Naive B cell (primary cell): ENCODE measurements at regions not wholly inside any gene's neighbourhood (a gene's known extent, or its start where the extent isn't known, plus 50 kb on each side); places are given as distances from the start of the nearest gene placed in this dataset.
"Not testable (repeated sequence)": the region's sequence is repeated elsewhere in the genome, so short reads cannot be mapped to it uniquely, and the experiment has no call there.

Source experiments
- ATAC-seq, 2 donors: fragments of 150-1000 bp; cut with Tn5 transposase; 2 replicates each; pipeline ENCODE4 v1.10.0; 2021; ENCODE audit warnings: low read depth in 2 of 2, mild to moderate bottlenecking in 2 of 2, moderate library complexity in 2 of 2
- DNase-seq: peaks from one replicate; pipeline ENCODE4 v3.0.0; 2022
- H3K27ac Mint-ChIP-seq, 6 donors: one replicate each; pipeline ENCODE4 v1.8.0; 2020 to 2022; ENCODE audit warnings: mild to moderate bottlenecking in 6 of 6, mixed read lengths in 6 of 6, moderate library complexity in 5 of 6, inconsistent platforms in 2 of 6
- H3K27me3 Mint-ChIP-seq, 3 donors: one replicate each; pipeline ENCODE4 v1.8.0; 2021 to 2022; ENCODE audit warnings: mixed read lengths in 3 of 3, mild to moderate bottlenecking in 1 of 3
- H3K36me3 Mint-ChIP-seq, 2 donors: one replicate each; pipeline ENCODE4 v1.8.0; 2020 to 2022; ENCODE audit warnings: mixed read lengths in 2 of 2, inconsistent platforms in 1 of 2, mild to moderate bottlenecking in 1 of 2
- H3K4me1 Mint-ChIP-seq, 3 donors: one replicate each; pipeline ENCODE4 v1.8.0; 2020 to 2022; ENCODE audit warnings: mixed read lengths in 3 of 3, inconsistent platforms in 1 of 3, mild to moderate bottlenecking in 1 of 3, moderate library complexity in 1 of 3
- H3K4me3 Mint-ChIP-seq, 8 donors: one replicate each; pipeline ENCODE4 v1.8.0; 2020 to 2022; ENCODE audit warnings: mild to moderate bottlenecking in 8 of 8, mixed read lengths in 8 of 8, moderate library complexity in 8 of 8, inconsistent platforms in 2 of 8
- H3K9me3 Mint-ChIP-seq, 7 donors: one replicate each; pipeline ENCODE4 v1.8.0; 2020 to 2022; ENCODE audit warnings: mixed read lengths in 7 of 7, mild to moderate bottlenecking in 5 of 7, inconsistent platforms in 2 of 7, moderate library complexity in 1 of 7

- not testable (repeated sequence) for H3K4me1 Mint-ChIP-seq, H3K9me3 Mint-ChIP-seq, H3K27ac Mint-ChIP-seq, H3K4me3 Mint-ChIP-seq, H3K36me3 Mint-ChIP-seq, DNase-seq, ATAC-seq, H3K27me3 Mint-ChIP-seq
These were observed 72.4 kb downstream of the HNRNPD start for GRCh38 chr4:82301390-82301789.

DNA sequence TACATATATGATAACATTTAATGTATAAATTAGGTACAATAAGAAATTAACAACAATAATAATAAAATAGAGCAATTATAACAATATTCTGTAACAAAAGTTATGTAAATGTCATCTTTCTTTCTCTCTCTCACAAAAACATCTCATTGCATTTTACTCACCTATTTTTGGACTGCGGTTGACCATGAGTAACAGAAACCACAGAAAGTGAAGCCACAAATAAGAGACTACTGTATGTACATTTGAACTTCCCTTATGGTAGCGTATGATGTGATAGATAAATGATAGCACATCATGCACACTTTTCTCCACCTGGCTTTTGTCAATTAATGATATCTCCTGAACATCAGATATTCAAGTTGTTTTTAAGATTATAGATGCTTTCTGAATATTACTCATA lies 80.5 kb downstream of the HNRNPD start:
- no peaks in the 10 kb centered on the region for H3K36me3 Mint-ChIP-seq
- H3K27me3 Mint-ChIP-seq, result no peaks in the 10 kb centered on the region
- peak overlapping the region in 2 of 6 donors; percentile 3 to 67 for H3K27ac Mint-ChIP-seq
- DNase-seq (peak; percentile 68), ATAC-seq (peak; percentile 98 to 99)
- H3K9me3 Mint-ChIP-seq, result peaks cover 0 to 2% (median 0%) of the 10 kb centered on the region in 7 donors
- peak overlapping the region; percentile 23 to 76 (median 54) for H3K4me3 Mint-ChIP-seq
- peaks cover 20 to 38% (median 31%) of the 10 kb centered on the region in 3 donors for H3K4me1 Mint-ChIP-seq

DNA sequence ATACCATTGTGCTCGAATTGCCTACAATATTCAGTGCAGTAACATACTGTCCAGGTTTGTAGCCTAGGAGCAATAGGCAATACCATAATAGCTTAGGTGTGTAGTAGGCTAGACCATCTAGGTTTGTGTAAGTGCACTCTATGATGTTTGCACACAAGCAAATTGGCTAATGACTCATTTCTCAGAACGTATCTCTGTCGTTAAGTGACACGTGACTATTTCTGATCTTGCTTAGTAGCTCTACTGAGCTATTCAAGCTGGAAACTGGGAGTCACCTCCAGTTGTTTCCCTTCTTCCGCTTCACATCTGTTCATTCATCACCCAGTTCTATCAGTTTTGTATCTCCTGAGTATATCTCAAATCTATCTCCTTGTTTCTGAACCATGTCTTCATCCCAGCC lies 86.1 kb downstream of the HNRNPD start:
- Mint-ChIP-seq H3K9me3 (peaks cover 0 to 2% (median 0%) of the 10 kb centered on the region in 7 donors), H3K36me3 (no peaks in the 10 kb centered on the region), H3K4me1 (peaks cover 27 to 43% (median 43%) of the 10 kb centered on the region in 3 donors), H3K4me3 (no peak overlapping the region), H3K27me3 (no peaks in the 10 kb centered on the region), H3K27ac (no peak overlapping the region)
- ATAC-seq (no peak), DNase-seq (no peak)

- Mint-ChIP-seq H3K36me3 (no peaks in the 10 kb centered on the region), H3K27ac (peak overlapping the region in 5 of 6 donors; percentile 45 to 98 (median 94)), H3K4me1 (peaks cover 15 to 26% (median 23%) of the 10 kb centered on the region in 3 donors), H3K9me3 (no peaks in the 10 kb centered on the region), H3K27me3 (no peaks in the 10 kb centered on the region), H3K4me3 (peak overlapping the region; percentile 72 to 94 (median 88))
- peak; percentile 100 for DNase-seq
- ATAC-seq, result peak; percentile 92 to 98
These were observed 88.7 kb downstream of the HNRNPD start for GRCh38 chr4:82284858-82285805.

DNA sequence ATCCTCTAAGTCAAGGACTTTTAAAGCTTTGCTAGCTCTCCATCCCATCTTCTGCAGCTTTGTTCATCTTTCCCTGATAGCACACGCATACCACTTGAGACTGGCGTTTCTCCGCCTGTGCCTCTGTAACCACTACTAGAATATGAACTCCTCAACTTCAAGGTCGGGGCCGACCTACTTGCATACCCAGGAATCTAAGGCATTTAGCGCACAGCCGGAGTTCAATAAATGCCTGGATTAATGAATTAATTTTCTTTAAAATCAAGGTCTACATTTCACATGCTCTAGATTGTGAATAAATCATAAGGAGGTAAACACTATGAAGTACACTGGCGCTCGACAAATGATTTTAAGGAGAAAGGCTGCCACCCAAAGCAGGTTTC lies 89.3 kb downstream of the HNRNPD start:
- DNase-seq (no peak), ATAC-seq (no peak)
- H3K4me3 Mint-ChIP-seq, result peak overlapping the region; percentile 72 to 94 (median 88)
- no peaks in the 10 kb centered on the region for H3K9me3 Mint-ChIP-seq
- H3K36me3 Mint-ChIP-seq, result no peaks in the 10 kb centered on the region
- no peaks in the 10 kb centered on the region for H3K27me3 Mint-ChIP-seq
- H3K27ac Mint-ChIP-seq, result peak overlapping the region in 5 of 6 donors; percentile 45 to 98 (median 94)
- H3K4me1 Mint-ChIP-seq, result peaks cover 15 to 26% (median 23%) of the 10 kb centered on the region in 3 donors

DNA sequence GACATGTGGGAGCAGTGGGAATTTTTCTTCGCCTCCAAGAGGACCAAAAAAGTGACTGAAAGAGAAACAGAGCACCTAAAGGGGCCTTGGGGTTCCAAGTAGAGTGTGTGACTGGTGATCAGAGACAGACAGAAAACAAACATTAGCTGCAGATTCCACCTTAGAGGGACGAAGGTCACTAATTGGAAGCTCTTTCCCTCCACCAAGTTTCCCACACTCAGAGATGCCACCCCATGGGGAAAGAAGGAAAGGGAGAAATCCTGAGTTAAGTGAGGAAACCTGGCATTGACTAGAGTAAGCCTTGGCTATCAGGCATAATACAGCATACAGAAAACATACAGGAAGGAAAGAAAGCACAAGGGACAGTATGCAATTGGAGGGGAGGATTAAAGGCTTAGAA lies 90.9 kb downstream of the HNRNPD start:
- H3K4me1 Mint-ChIP-seq, result peaks cover 17 to 26% (median 23%) of the 10 kb centered on the region in 3 donors
- H3K9me3 Mint-ChIP-seq, result peaks cover 0 to 5% (median 0%) of the 10 kb centered on the region in 7 donors
- ATAC-seq, result no peak
- no peaks in the 10 kb centered on the region for H3K36me3 Mint-ChIP-seq
- H3K27me3 Mint-ChIP-seq, result no peaks in the 10 kb centered on the region
- DNase-seq, result no peak
- no peak overlapping the region for H3K27ac Mint-ChIP-seq
- H3K4me3 Mint-ChIP-seq, result peak overlapping the region in 1 of 8 donors; percentile 50

DNA sequence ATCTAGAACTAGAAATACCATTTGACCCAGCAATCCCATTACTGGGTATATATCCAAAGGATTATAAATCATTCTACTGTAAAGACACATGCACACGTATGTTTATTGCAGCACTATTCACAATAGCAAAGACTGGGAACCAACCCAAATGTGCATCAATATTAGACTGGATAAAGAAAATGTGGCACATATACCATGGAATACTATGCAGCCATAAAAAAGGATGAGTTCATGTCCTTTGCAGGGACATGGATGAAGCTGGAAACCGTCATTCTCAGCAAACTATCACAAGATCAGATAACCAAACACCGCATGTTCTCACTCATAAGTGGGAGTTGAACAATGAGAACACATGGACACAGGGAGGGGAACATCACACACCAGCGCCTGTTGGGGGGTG lies 94.2 kb downstream of the HNRNPD start:
- H3K27ac Mint-ChIP-seq, result not testable (repeated sequence)

GRCh38 chr4:82276332-82276640 lies 97.5 kb downstream of the HNRNPD start:
- Mint-ChIP-seq H3K27me3 (no peaks in the 10 kb centered on the region), H3K36me3 (no peaks in the 10 kb centered on the region), H3K9me3 (peaks cover 0 to 5% (median 0%) of the 10 kb centered on the region in 7 donors), H3K4me3 (no peak overlapping the region), H3K27ac (peak overlapping the region in 2 of 6 donors; percentile 60 to 79), H3K4me1 (peaks cover 34 to 58% (median 51%) of the 10 kb centered on the region in 3 donors)
- no peak for DNase-seq
- no peak for ATAC-seq

More for the DNA sequence above, 94.2 kb downstream of the HNRNPD start:
- H3K9me3 Mint-ChIP-seq, ATAC-seq, DNase-seq, H3K36me3 Mint-ChIP-seq, H3K4me3 Mint-ChIP-seq, H3K27me3 Mint-ChIP-seq: not testable (repeated sequence)
- peaks cover 21 to 42% (median 29%) of the 10 kb centered on the region in 3 donors for H3K4me1 Mint-ChIP-seq

DNA sequence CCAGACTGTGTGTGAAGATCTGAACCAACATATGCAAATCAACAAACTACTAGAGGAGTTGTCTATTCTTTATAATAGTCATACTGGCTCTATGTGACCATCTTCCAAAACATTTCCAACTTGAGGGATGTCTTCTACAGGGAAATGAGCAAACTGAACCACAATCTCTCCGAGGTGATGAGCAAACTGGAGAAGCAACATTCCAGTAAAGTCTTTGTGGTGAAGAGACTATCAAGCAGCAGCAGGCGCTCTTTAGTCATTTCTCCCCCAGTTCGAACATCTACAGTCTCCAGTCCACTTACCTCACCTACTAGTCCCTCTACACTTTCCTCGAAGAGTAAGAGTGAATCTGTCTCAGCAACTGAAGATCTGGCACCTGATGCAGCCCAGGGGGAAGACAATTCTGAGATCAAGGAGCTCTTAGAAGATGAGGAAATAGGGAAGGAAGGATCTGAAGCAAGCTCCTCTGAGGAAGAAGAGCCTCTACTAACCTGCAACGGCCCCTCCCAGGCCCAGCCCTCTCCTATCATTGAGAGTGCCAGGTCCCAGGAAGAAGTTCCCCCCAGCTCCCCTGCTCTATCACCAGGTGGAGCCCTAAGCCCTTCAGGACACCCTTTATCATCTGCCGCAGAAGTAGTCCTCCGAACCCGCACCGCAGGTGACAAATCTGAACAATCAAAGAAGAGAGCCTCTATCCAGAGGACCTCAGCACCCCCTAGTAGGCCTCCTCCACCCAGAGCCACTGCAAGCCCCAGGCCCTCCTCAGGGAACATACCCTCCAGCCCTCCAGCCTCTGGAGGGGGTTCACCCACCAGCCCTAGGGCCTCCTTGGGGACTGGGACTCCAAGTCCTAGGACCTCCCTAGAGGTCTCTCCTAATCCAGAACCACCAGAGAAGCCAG lies 98.1 kb downstream of the HNRNPD start:
- Mint-ChIP-seq H3K27ac (peak overlapping the region in 5 of 6 donors; percentile 55 to 79 (median 61)), H3K4me3 (peak overlapping the region in 4 of 8 donors; percentile 50 to 80 (median 60))
- DNase-seq, result no peak

GRCh38 chr4:82274700-82275099 lies 99.1 kb downstream of the HNRNPD start:
- Mint-ChIP-seq H3K27ac (peak overlapping the region in 5 of 6 donors; percentile 55 to 90 (median 60)), H3K4me1 (peaks cover 36 to 61% (median 53%) of the 10 kb centered on the region in 3 donors), H3K4me3 (peak overlapping the region in 7 of 8 donors; percentile 45 to 80 (median 54))
- ATAC-seq, result peak; percentile 62 to 64
- not testable (repeated sequence) for H3K36me3 Mint-ChIP-seq, H3K9me3 Mint-ChIP-seq, H3K27me3 Mint-ChIP-seq
- DNase-seq, result peak; percentile 39

More for the DNA sequence above, 98.1 kb downstream of the HNRNPD start:
- Mint-ChIP-seq H3K4me1 (peaks cover 36 to 61% (median 53%) of the 10 kb centered on the region in 3 donors), H3K9me3 (peaks cover 0 to 5% (median 0%) of the 10 kb centered on the region in 7 donors), H3K27me3 (no peaks in the 10 kb centered on the region), H3K36me3 (no peaks in the 10 kb centered on the region)
- peak; percentile 48 to 72 for ATAC-seq

DNA sequence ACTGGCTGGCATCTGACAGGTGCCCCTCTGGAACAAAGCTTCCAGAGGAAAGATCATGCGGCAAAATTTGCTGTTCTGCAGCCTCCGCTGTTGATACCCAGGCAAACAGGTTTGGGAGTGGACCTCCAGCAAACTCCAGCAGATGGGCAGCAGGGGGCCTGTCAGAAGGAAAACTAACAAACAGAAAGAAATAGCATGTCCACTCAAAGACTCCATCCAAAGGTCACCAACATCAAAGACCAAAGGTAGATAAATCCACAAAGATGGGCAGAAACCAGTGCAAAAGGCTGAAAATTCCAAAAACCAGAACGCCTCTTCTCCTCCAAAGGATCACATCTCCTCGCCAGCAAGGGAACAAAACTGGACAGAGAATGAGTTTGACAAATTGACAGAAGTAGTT lies 101.3 kb downstream of the HNRNPD start:
- H3K4me3 Mint-ChIP-seq, result peak overlapping the region in 5 of 8 donors; percentile 1 to 72 (median 50)
- H3K9me3 Mint-ChIP-seq, H3K27me3 Mint-ChIP-seq, DNase-seq, ATAC-seq, H3K36me3 Mint-ChIP-seq: not testable (repeated sequence)
- H3K27ac Mint-ChIP-seq, result peak overlapping the region in 4 of 6 donors; percentile 6 to 55 (median 22)
- peaks cover 40 to 70% (median 61%) of the 10 kb centered on the region in 3 donors for H3K4me1 Mint-ChIP-seq

DNA sequence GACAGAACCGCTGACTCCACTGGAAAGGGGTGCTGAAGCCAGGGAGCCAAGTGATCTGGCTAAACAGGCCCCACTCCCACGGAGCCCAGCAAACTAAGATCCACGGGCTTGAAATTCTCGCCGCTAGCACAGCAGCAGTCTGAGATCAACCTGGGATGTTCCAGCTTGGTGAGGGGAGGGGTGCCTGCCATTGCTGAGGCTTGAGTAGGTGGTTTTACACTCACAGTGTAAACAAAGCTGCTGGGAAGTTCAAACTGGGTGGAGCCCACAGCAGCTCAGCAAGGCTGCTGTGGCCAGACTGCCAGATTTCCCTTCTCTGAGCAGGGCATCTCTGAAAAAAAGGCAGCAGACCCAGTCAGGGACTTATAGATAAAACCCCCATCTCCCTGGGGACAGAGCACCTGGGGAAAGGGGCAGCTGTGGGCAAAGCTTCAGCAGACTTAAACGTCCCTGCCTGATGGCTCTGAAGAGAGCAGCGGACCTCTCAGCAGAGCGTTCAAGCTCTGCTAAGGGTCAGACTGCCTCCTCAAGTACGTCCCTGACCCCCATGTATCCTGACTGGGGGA lies 101.8 kb downstream of the HNRNPD start:
- Mint-ChIP-seq H3K4me1 (peaks cover 40 to 67% (median 61%) of the 10 kb centered on the region in 3 donors), H3K4me3 (peak overlapping the region in 6 of 8 donors; percentile 43 to 72 (median 54)), H3K27ac (peak overlapping the region; percentile 6 to 62 (median 26))
- DNase-seq, result peak; percentile 48
- H3K9me3 Mint-ChIP-seq, H3K36me3 Mint-ChIP-seq, H3K27me3 Mint-ChIP-seq: not testable (repeated sequence)
- peak; percentile 19 to 49 for ATAC-seq

- no peak for ATAC-seq
- H3K27me3 Mint-ChIP-seq, result no peaks in the 10 kb centered on the region
- H3K27ac Mint-ChIP-seq, result peak overlapping the region in 1 of 6 donors; percentile 69
These were observed 105.0 kb downstream of the HNRNPD start for GRCh38 chr4:82268826-82269193.

More at GRCh38 chr4:82268826-82269193, 105.0 kb downstream of the HNRNPD start:
- Mint-ChIP-seq H3K36me3 (no peaks in the 10 kb centered on the region), H3K4me1 (peaks cover 21 to 37% (median 36%) of the 10 kb centered on the region in 3 donors), H3K9me3 (peaks cover 0 to 5% (median 0%) of the 10 kb centered on the region in 7 donors), H3K4me3 (no peak overlapping the region)
- no peak for DNase-seq
